ENCODE measurements at regions not wholly inside any gene's neighbourhood (a gene's known extent, or its start where the extent isn't known, plus 50 kb on each side); places are given as distances from the start of the nearest gene placed in this dataset.

- no peak for TF ChIP-seq CTCF (IDR thresholded peaks at IDR 0.05)
- POLR2A ChIA-PET: no interaction called here
- H3K27ac ChIP-seq (ENCODE audit: low read depth in 1 of 2, low read length in 2 of 2): no peak overlapping the region
- H3K36me3 ChIP-seq (ENCODE audit: insufficient read depth, low read length): no peaks in the 10 kb centered on the region
- no peaks in the 10 kb centered on the region for H3K9me3 ChIP-seq (ENCODE audit: control insufficient read depth in 1 of 2, insufficient read depth in 1 of 2, low read length in 2 of 2)
- no peaks in the 10 kb centered on the region for H3K27me3 Mint-ChIP-seq
- no peak for ATAC-seq (ENCODE audit: poor library complexity)
- H3K9me3 Mint-ChIP-seq: no peaks in the 10 kb centered on the region
- H3K27ac Mint-ChIP-seq: no peak overlapping the region
- CTCF ChIA-PET: no interaction called here
- H3K4me1 ChIP-seq (ENCODE audit: insufficient read depth, low read length): no peaks in the 10 kb centered on the region
- H3K36me3 Mint-ChIP-seq (ENCODE audit: low read depth): no peaks in the 10 kb centered on the region
- no peak for DNase-seq
- no peaks in the 10 kb centered on the region for H3K27me3 ChIP-seq (ENCODE audit: control insufficient read depth in 1 of 2, insufficient read depth in 2 of 2, low read length in 2 of 2)
- intact Hi-C loops (cut with DNase I, micrococcal nuclease): no loop called here
- H3K4me3 Mint-ChIP-seq: no peak overlapping the region
- no peak overlapping the region for H3K4me3 ChIP-seq (ENCODE audit: low read length)
- H3K4me1 Mint-ChIP-seq (ENCODE audit: low read depth): no peaks in the 10 kb centered on the region
These were observed 292.4 kb downstream of the NUAK1 start for GRCh38 chr12:105846331-105846730.

- no peak overlapping the region for H3K4me3 Mint-ChIP-seq
These were observed 291.7 kb downstream of the NUAK1 start for GRCh38 chr12:105847068-105847467.

GRCh38 chr12:105848286-105848685 lies 290.5 kb downstream of the NUAK1 start:
- H3K27me3 Mint-ChIP-seq: no peaks in the 10 kb centered on the region
- no peak for TF ChIP-seq CTCF (IDR thresholded peaks at IDR 0.05)
- H3K4me1 Mint-ChIP-seq (ENCODE audit: low read depth): no peaks in the 10 kb centered on the region
- H3K4me3 Mint-ChIP-seq: no peak overlapping the region
- H3K27ac Mint-ChIP-seq: no peak overlapping the region
- ChIA-PET CTCF (no interaction called here), POLR2A (no interaction called here)
- no peak for DNase-seq
- Histone ChIP-seq H3K36me3 (ENCODE audit: insufficient read depth, low read length) (no peaks in the 10 kb centered on the region), H3K4me3 (ENCODE audit: low read length) (no peak overlapping the region), H3K9me3 (ENCODE audit: control insufficient read depth in 1 of 2, insufficient read depth in 1 of 2, low read length in 2 of 2) (no peaks in the 10 kb centered on the region), H3K27me3 (ENCODE audit: control insufficient read depth in 1 of 2, insufficient read depth in 2 of 2, low read length in 2 of 2) (no peaks in the 10 kb centered on the region), H3K4me1 (ENCODE audit: insufficient read depth, low read length) (no peaks in the 10 kb centered on the region), H3K27ac (ENCODE audit: low read depth in 1 of 2, low read length in 2 of 2) (no peak overlapping the region)
- H3K36me3 Mint-ChIP-seq (ENCODE audit: low read depth): no peaks in the 10 kb centered on the region
- intact Hi-C loops (cut with DNase I, micrococcal nuclease): no loop called here
- no peaks in the 10 kb centered on the region for H3K9me3 Mint-ChIP-seq
- ATAC-seq (ENCODE audit: poor library complexity): no peak

More at GRCh38 chr12:105847068-105847467, 291.7 kb downstream of the NUAK1 start:
- H3K9me3 Mint-ChIP-seq: no peaks in the 10 kb centered on the region
- H3K27ac Mint-ChIP-seq: no peak overlapping the region
- Histone ChIP-seq H3K27ac (ENCODE audit: low read depth in 1 of 2, low read length in 2 of 2) (no peak overlapping the region), H3K4me3 (ENCODE audit: low read length) (no peak overlapping the region), H3K27me3 (ENCODE audit: control insufficient read depth in 1 of 2, insufficient read depth in 2 of 2, low read length in 2 of 2) (no peaks in the 10 kb centered on the region), H3K4me1 (ENCODE audit: insufficient read depth, low read length) (no peaks in the 10 kb centered on the region), H3K36me3 (ENCODE audit: insufficient read depth, low read length) (no peaks in the 10 kb centered on the region), H3K9me3 (ENCODE audit: control insufficient read depth in 1 of 2, insufficient read depth in 1 of 2, low read length in 2 of 2) (no peaks in the 10 kb centered on the region)
- no peak for TF ChIP-seq CTCF (IDR thresholded peaks at IDR 0.05)
- no peaks in the 10 kb centered on the region for H3K4me1 Mint-ChIP-seq (ENCODE audit: low read depth)
- CTCF ChIA-PET: no interaction called here
- H3K27me3 Mint-ChIP-seq: no peaks in the 10 kb centered on the region
- no peak for DNase-seq
- intact Hi-C loops (cut with DNase I, micrococcal nuclease): no loop called here
- no peak for ATAC-seq (ENCODE audit: poor library complexity)
- H3K36me3 Mint-ChIP-seq (ENCODE audit: low read depth): no peaks in the 10 kb centered on the region
- POLR2A ChIA-PET: no interaction called here

All from CD4-positive, alpha-beta T cell (primary cell).